Stimulated activated CD4-positive, alpha-beta T cell treated with anti-CD3 and anti-CD28 coated beads, Interleukin-12 subunit alpha, Interleukin-12 subunit beta, amount 100 ng/mL, for 48 hours (primary cell): ENCODE measurements at regions not wholly inside any gene's neighbourhood (a gene's known extent, or its start where the extent isn't known, plus 50 kb on each side); places are given as distances from the start of the nearest gene placed in this dataset.
"Not testable (repeated sequence)": the region's sequence is repeated elsewhere in the genome, so short reads cannot be mapped to it uniquely, and the experiment has no call there.

Experiments used
- DNase-seq, 3 donors: peaks; one replicate each; pipeline ENCODE4 v3.0.0-alpha.2; 2020; ENCODE audit warnings: low read depth in 2 of 3, low spot score in 1 of 3

- DNase-seq: no peak
Measured at GRCh38 chr2:129193961-129194360, 785.5 kb upstream of the RAB6C start.

GRCh38 chr2:129199501-129199900 is 780.0 kb upstream of the RAB6C start:
- DNase-seq: no peak

GRCh38 chr2:129201696-129202095 is 777.8 kb upstream of the RAB6C start:
- DNase-seq: no peak

- no peak for DNase-seq
Measured at GRCh38 chr2:129203331-129203730, 776.1 kb upstream of the RAB6C start.

- not testable (repeated sequence) for DNase-seq
Measured at GRCh38 chr2:129204581-129204980, 774.9 kb upstream of the RAB6C start.

- DNase-seq: no peak
Measured at GRCh38 chr2:129205176-129205575, 774.3 kb upstream of the RAB6C start.

- DNase-seq: no peak
Measured at GRCh38 chr2:129205766-129206165, 773.7 kb upstream of the RAB6C start.

GRCh38 chr2:129212299-129212958 is 767.0 kb upstream of the RAB6C start:
- DNase-seq: no peak

GRCh38 chr2:129224022-129224421 is 755.4 kb upstream of the RAB6C start:
- no peak for DNase-seq

GRCh38 chr2:129224486-129224885 is 755.0 kb upstream of the RAB6C start:
- no peak for DNase-seq

- no peak for DNase-seq
Measured at GRCh38 chr2:129229196-129229595, 750.3 kb upstream of the RAB6C start.

GRCh38 chr2:129229830-129230441 is 749.5 kb upstream of the RAB6C start:
- DNase-seq: no peak

GRCh38 chr2:129231924-129232323 is 747.5 kb upstream of the RAB6C start:
- DNase-seq: no peak

- DNase-seq: no peak
Measured at GRCh38 chr2:129233166-129233565, 746.3 kb upstream of the RAB6C start.

- DNase-seq: no peak
Measured at GRCh38 chr2:129233751-129234406, 745.6 kb upstream of the RAB6C start.

- no peak for DNase-seq
Measured at GRCh38 chr2:129236601-129237000, 742.9 kb upstream of the RAB6C start.

- DNase-seq: no peak
Measured at GRCh38 chr2:129237966-129238725, 741.3 kb upstream of the RAB6C start.

- DNase-seq: no peak
Measured at GRCh38 chr2:129239141-129239540, 740.3 kb upstream of the RAB6C start.

- no peak for DNase-seq
Measured at GRCh38 chr2:129240061-129240460, 739.4 kb upstream of the RAB6C start.

- no peak for DNase-seq
Measured at GRCh38 chr2:129242269-129242668, 737.2 kb upstream of the RAB6C start.

GRCh38 chr2:129247751-129248150 is 731.7 kb upstream of the RAB6C start:
- DNase-seq: no peak

GRCh38 chr2:129248198-129248597 is 731.3 kb upstream of the RAB6C start:
- no peak for DNase-seq
